Osteoblast (primary cell): ENCODE measurements at regions not wholly inside any gene's neighbourhood (a gene's known extent, or its start where the extent isn't known, plus 50 kb on each side); places are given as distances from the start of the nearest gene placed in this dataset.

Experiments used
- DNase-seq: peaks from one replicate; pipeline ENCODE4 v3.0.0; 2011; ENCODE audit warnings: low spot score, mixed read lengths; ENCODE audit not compliant: insufficient read length; ENCODE audit errors: missing footprints
- H2AFZ ChIP-seq: 2 replicates; pipeline ENCODE4 v1.6.0; 2011; ENCODE audit warnings: mild to moderate bottlenecking, low read length
- H3K27ac ChIP-seq: 2 replicates; pipeline ENCODE4 v1.5.1; 2011; ENCODE audit warnings: mild to moderate bottlenecking, low read depth, low read length, moderate library complexity
- H3K27me3 ChIP-seq: 2 replicates; pipeline ENCODE4 v1.6.0; 2012; ENCODE audit warnings: mild to moderate bottlenecking, control low read depth, inconsistent platforms, low read length, moderate library complexity; ENCODE audit not compliant: insufficient read depth
- H3K36me3 ChIP-seq: 2 replicates; pipeline ENCODE4 v1.5.1; 2011; ENCODE audit warnings: mild to moderate bottlenecking, low read length, control low read depth, moderate library complexity; ENCODE audit not compliant: insufficient read depth
- H3K4me1 ChIP-seq: 2 replicates; pipeline ENCODE4 v1.5.1; 2011; ENCODE audit warnings: mild to moderate bottlenecking, low read length, control low read depth, moderate library complexity; ENCODE audit not compliant: insufficient read depth
- H3K4me2 ChIP-seq: 2 replicates; pipeline ENCODE4 v1.6.0; 2011; ENCODE audit warnings: mild to moderate bottlenecking, low read length; ENCODE audit not compliant: insufficient read depth
- H3K4me3 ChIP-seq: fragments of 200-600 bp; sonication (generic); 3 replicates; pipeline ENCODE4 v1.5.1; 2012; ENCODE audit warnings: mild to moderate bottlenecking, low read length, inconsistent platforms; ENCODE audit not compliant: insufficient read depth
- H3K79me2 ChIP-seq: 2 replicates; pipeline ENCODE4 v1.6.0; 2012; ENCODE audit warnings: mild to moderate bottlenecking, low read length, control low read depth, inconsistent platforms; ENCODE audit not compliant: insufficient read depth
- H3K9me3 ChIP-seq: 2 replicates; pipeline ENCODE4 v1.5.1; 2011; ENCODE audit warnings: low read depth, low read length, control low read depth
- H4K20me1 ChIP-seq: 2 replicates; pipeline ENCODE4 v1.6.0; 2012; ENCODE audit warnings: mild to moderate bottlenecking, low read length, control low read depth; ENCODE audit not compliant: insufficient read depth
- TF ChIP-seq, protein P1 (sequence below): IDR thresholded peaks from 2 replicates; pipeline ENCODE4 v1.5.1; 2011; ENCODE audit warnings: mild to moderate bottlenecking, low read depth, low read length, moderate library complexity; ENCODE audit errors: extremely low read depth

DNA sequence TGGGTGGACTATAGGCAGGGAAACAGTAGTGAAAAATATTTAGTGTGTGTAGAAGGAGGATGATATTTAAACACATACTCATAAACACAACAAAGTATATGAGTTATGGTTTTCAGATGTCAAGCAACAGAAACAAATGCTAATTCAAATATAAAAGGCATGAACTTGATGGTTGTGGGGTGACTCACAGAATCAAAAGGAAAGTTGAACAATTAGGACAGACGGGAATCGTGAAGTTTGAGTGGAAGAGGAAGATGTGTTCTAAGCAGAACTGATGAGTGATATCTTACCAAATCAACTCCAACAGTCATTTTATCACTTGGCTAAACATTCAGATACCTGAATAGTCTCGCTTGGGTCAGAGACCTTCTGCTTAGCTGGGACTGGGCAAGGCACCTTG, 53.6 kb upstream of the ITGA6 start:
- H3K9me3 ChIP-seq = peaks cover 3% of the 10 kb centered on the region
- H4K20me1 ChIP-seq = no peaks in the 10 kb centered on the region
- H3K4me1 ChIP-seq = peaks cover 4% of the 10 kb centered on the region
- no peaks in the 10 kb centered on the region for H3K79me2 ChIP-seq
- TF ChIP-seq, protein P1, sequence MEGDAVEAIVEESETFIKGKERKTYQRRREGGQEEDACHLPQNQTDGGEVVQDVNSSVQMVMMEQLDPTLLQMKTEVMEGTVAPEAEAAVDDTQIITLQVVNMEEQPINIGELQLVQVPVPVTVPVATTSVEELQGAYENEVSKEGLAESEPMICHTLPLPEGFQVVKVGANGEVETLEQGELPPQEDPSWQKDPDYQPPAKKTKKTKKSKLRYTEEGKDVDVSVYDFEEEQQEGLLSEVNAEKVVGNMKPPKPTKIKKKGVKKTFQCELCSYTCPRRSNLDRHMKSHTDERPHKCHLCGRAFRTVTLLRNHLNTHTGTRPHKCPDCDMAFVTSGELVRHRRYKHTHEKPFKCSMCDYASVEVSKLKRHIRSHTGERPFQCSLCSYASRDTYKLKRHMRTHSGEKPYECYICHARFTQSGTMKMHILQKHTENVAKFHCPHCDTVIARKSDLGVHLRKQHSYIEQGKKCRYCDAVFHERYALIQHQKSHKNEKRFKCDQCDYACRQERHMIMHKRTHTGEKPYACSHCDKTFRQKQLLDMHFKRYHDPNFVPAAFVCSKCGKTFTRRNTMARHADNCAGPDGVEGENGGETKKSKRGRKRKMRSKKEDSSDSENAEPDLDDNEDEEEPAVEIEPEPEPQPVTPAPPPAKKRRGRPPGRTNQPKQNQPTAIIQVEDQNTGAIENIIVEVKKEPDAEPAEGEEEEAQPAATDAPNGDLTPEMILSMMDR = no peak
- H2AFZ ChIP-seq = no peak overlapping the region
- no peak overlapping the region for H3K27ac ChIP-seq
- no peaks in the 10 kb centered on the region for H3K36me3 ChIP-seq
- H3K4me2 ChIP-seq = peak overlapping the region; percentile 41
- H3K27me3 ChIP-seq = no peaks in the 10 kb centered on the region
- DNase-seq = peak; percentile 81
- H3K4me3 ChIP-seq = no peak overlapping the region

DNA sequence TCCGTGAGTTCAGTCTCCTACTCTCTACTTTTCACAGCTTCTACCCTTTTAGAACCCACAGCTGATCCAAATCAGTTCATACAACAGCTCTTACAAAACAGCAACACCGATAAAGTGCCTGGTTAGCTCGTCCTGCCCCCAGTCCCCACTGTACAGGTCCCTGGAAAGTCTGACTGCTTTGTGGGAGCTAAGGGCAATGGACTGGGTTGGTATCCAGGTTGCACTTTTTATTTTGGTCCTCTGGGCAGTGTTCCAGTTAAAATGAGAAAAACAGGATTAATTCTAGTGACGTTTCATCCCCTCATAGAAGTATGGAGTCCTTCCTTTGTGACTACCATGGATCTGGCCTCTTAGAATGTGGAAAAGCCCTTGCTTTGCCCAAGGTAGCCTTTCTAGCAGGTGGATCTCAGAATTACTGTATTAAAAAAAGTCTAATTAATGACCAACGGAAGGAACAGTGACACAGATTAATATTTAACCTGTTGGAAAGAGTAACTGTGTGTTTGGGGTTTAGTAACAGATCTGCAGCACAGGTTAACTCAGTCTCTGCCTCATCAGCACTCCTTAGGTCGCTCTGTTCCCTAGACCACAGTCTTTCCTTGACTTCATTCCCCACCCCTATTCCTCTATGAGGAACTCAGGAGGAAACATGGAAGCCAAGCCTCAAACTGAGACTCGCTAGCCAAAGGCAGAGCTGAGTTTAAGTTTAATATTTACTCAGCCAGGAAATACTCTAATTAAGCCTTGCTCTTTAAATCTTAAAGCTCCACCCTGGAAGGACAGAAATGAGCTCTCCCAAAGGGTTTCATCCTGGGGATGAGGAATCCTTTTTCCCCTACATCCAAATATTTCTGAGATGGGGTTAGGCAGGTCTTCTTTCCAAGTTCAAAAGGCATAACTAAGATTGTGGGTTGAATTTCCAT, 52.8 kb upstream of the ITGA6 start:
- Histone ChIP-seq H3K27me3 (no peaks in the 10 kb centered on the region), H3K36me3 (no peaks in the 10 kb centered on the region), H2AFZ (no peak overlapping the region), H3K4me3 (no peak overlapping the region), H3K79me2 (no peaks in the 10 kb centered on the region), H3K4me2 (peak overlapping the region; percentile 41), H3K27ac (no peak overlapping the region), H3K4me1 (peaks cover 4% of the 10 kb centered on the region), H3K9me3 (no peaks in the 10 kb centered on the region), H4K20me1 (no peaks in the 10 kb centered on the region)
- DNase-seq = no peak
- TF ChIP-seq, protein P1 = no peak

DNA sequence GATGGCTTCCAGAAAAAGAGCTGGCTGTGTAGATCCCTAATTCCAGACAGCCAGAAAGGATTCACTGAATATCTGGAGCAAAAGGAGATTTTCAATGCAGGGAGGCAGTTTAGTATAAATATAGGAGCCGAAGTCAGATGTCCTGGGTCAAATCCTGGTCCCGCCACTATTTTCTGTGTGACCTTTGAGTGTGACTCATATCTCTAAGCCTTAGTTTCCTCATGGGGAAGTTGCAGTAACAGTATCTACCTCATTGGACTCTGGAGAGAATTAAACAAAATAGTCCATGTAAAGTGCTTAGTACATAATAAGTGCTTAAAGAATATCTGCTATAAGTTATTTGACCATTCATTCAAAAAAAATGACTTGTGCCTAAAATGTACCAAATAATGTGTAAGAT, 52.1 kb upstream of the ITGA6 start:
- peaks cover 4% of the 10 kb centered on the region for H3K4me1 ChIP-seq
- H3K4me3 ChIP-seq = no peak overlapping the region
- TF ChIP-seq, protein P1 = no peak
- no peaks in the 10 kb centered on the region for H3K9me3 ChIP-seq
- H3K36me3 ChIP-seq = no peaks in the 10 kb centered on the region
- no peak overlapping the region for H3K27ac ChIP-seq
- no peaks in the 10 kb centered on the region for H4K20me1 ChIP-seq
- DNase-seq = no peak
- H3K79me2 ChIP-seq = no peaks in the 10 kb centered on the region
- no peaks in the 10 kb centered on the region for H3K27me3 ChIP-seq
- no peak overlapping the region for H3K4me2 ChIP-seq
- no peak overlapping the region for H2AFZ ChIP-seq

DNA sequence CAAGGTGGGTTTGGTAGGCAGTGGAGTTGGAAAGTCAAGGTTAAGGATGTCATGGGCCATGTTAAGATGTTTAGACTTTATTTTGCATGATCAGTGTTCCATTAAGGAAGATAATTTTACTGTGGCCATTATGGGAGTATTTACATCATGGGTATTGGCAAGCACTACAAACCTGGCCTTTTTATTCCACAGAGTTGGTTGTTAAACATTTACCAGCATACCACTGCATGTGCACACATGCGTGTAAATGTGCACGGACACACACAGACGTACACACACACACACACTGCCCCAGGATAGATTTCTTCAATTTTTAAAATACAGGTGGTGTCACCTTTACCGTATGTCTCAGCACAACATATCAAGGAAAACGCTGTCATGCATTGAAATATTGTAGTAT, 51.4 kb upstream of the ITGA6 start:
- Histone ChIP-seq H3K4me3 (no peak overlapping the region), H4K20me1 (no peaks in the 10 kb centered on the region), H3K36me3 (no peaks in the 10 kb centered on the region), H3K27ac (no peak overlapping the region), H2AFZ (no peak overlapping the region), H3K27me3 (no peaks in the 10 kb centered on the region), H3K79me2 (no peaks in the 10 kb centered on the region), H3K9me3 (no peaks in the 10 kb centered on the region), H3K4me1 (peaks cover 4% of the 10 kb centered on the region), H3K4me2 (no peak overlapping the region)
- TF ChIP-seq, protein P1 = no peak
- no peak for DNase-seq
